Nephron progenitor cell (in vitro differentiated cells): ENCODE measurements at regions not wholly inside any gene's neighbourhood (a gene's known extent, or its start where the extent isn't known, plus 50 kb on each side); places are given as distances from the start of the nearest gene placed in this dataset.

Experiments
- DNase-seq: peaks from one replicate; pipeline ENCODE4 v3.0.0; 2021
- H3K27ac Mint-ChIP-seq: 2 replicates; pipeline ENCODE4 v1.8.0; 2021; ENCODE audit warnings: mild to moderate bottlenecking, moderate library complexity, mixed read lengths
- H3K27me3 Mint-ChIP-seq: 2 replicates; pipeline ENCODE4 v1.8.0; 2021; ENCODE audit warnings: mild to moderate bottlenecking, low read depth, mixed read lengths; ENCODE audit not compliant: poor library complexity
- H3K36me3 Mint-ChIP-seq: 2 replicates; pipeline ENCODE4 v1.8.0; 2021; ENCODE audit warnings: low read depth, mixed read lengths
- H3K4me1 Mint-ChIP-seq: 2 replicates; pipeline ENCODE4 v1.8.0; 2021; ENCODE audit warnings: mixed read lengths
- H3K4me3 Mint-ChIP-seq: 2 replicates; pipeline ENCODE4 v1.8.0; 2021; ENCODE audit warnings: mild to moderate bottlenecking, moderate library complexity, mixed read lengths
- H3K9me3 Mint-ChIP-seq: 2 replicates; pipeline ENCODE4 v1.8.0; 2021; ENCODE audit warnings: mild to moderate bottlenecking, moderate library complexity, mixed read lengths
- CTCF ChIP-seq: fragments of 200-600 bp; sonication (generic); IDR thresholded peaks from 2 replicates; pipeline ENCODE4 v1.5.0; 2021; ENCODE audit warnings: antibody characterized with exemption

GRCh38 chr14:47778631-47779030, 103.2 kb upstream of the MDGA2 start:
- H3K4me1 Mint-ChIP-seq, result peaks cover 11% of the 10 kb centered on the region
- peaks cover 6% of the 10 kb centered on the region for H3K27me3 Mint-ChIP-seq
- peak overlapping the region; percentile 50 for H3K27ac Mint-ChIP-seq
- no peak for TF ChIP-seq CTCF
- peaks cover 7% of the 10 kb centered on the region for H3K9me3 Mint-ChIP-seq
- H3K36me3 Mint-ChIP-seq, result peaks cover 10% of the 10 kb centered on the region
- no peak overlapping the region for H3K4me3 Mint-ChIP-seq
- no peak for DNase-seq

DNA sequence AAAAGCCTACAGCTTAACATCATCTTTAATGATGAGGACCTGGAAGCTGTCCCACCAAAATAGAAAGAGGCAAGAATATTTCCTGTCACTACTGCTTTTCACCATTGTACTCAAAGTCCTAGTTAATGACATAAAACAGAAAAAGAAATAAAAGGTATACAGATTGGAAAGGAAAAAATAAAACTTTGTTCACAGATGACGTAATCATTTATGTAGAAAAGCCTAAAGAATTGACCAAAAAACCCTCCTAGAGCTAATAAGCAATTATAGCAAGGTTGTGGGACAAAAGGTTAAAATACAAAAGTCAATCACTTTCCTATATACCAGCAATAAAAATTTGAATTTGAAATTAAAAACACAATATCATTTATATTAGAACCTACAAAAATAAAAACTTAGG, 97.2 kb upstream of the MDGA2 start:
- DNase-seq, result no peak
- Mint-ChIP-seq H3K27ac (no peak overlapping the region), H3K4me3 (no peak overlapping the region), H3K27me3 (peaks cover 4% of the 10 kb centered on the region), H3K36me3 (no peaks in the 10 kb centered on the region), H3K4me1 (no peaks in the 10 kb centered on the region), H3K9me3 (no peaks in the 10 kb centered on the region)
- no peak for TF ChIP-seq CTCF

DNA sequence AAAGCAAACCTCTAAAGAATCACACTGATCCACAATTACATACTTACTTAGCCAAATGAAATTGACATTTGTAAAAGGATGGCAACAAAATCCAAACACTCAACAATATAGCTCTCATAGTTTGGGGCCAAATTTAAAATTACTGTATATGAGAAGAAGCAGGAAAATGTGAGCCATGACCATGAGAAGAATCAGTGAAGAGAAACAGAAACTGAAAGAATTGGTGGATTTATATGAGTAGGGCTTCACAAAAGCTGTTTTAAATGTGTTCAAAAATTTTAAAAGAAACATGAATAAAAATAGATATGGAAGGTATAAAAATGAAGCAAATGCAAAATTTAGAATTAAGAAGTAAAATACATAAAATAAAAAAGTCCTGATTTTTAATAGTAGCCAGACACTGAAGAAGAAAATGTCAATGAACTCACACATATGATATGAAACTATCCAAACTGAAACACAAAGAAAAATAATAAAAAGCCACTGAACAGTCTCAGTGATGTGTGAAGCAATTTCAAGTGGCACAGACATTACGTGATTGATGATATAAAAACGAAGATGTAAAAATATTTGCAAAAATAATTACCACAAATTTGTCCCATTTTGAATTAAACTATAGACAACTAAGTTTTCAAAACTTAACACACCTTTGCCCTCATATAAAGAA, 87.9 kb upstream of the MDGA2 start:
- Mint-ChIP-seq H3K27ac (no peak overlapping the region), H3K4me3 (no peak overlapping the region), H3K27me3 (no peaks in the 10 kb centered on the region), H3K9me3 (peaks cover 8% of the 10 kb centered on the region), H3K36me3 (peaks cover 7% of the 10 kb centered on the region), H3K4me1 (no peaks in the 10 kb centered on the region)
- TF ChIP-seq CTCF, result no peak
- DNase-seq, result no peak

- Mint-ChIP-seq H3K4me3 (no peak overlapping the region), H3K27ac (no peak overlapping the region), H3K36me3 (no peaks in the 10 kb centered on the region), H3K9me3 (no peaks in the 10 kb centered on the region), H3K27me3 (no peaks in the 10 kb centered on the region), H3K4me1 (no peaks in the 10 kb centered on the region)
- no peak for DNase-seq
- TF ChIP-seq CTCF, result no peak
Measured at GRCh38 chr14:47746986-47747385, 71.6 kb upstream of the MDGA2 start.

DNA sequence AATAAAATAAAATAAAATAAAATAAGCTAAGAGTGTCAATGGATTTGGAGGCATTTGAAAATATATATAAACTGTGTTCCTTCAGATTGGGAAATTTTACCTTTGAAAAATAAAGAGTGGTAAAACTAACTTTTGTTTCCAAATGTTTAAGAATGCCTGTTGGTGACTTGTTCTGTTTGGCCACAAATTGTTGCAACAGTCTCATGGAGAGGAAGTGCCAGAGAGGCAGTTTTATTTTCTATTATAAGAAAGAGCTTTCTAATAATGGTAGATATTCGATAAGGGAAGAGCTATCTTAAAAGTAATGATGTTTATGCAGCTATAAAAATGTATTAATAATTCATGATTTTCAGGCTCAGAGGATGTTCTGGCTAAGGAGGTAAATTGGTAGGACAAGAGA, 68.8 kb upstream of the MDGA2 start:
- TF ChIP-seq CTCF, result no peak
- H3K27ac Mint-ChIP-seq, result no peak overlapping the region
- H3K9me3 Mint-ChIP-seq, result no peaks in the 10 kb centered on the region
- no peaks in the 10 kb centered on the region for H3K36me3 Mint-ChIP-seq
- H3K4me1 Mint-ChIP-seq, result no peaks in the 10 kb centered on the region
- no peak overlapping the region for H3K4me3 Mint-ChIP-seq
- no peaks in the 10 kb centered on the region for H3K27me3 Mint-ChIP-seq
- DNase-seq, result no peak

- no peak for DNase-seq
- TF ChIP-seq CTCF, result no peak
- Mint-ChIP-seq H3K27me3 (no peaks in the 10 kb centered on the region), H3K27ac (no peak overlapping the region), H3K4me3 (no peak overlapping the region), H3K9me3 (no peaks in the 10 kb centered on the region), H3K36me3 (no peaks in the 10 kb centered on the region), H3K4me1 (no peaks in the 10 kb centered on the region)
Measured at GRCh38 chr14:47739541-47739940, 64.1 kb upstream of the MDGA2 start.
